Pulmonary artery endothelial cell (primary cell): ENCODE measurements at regions not wholly inside any gene's neighbourhood (a gene's known extent, or its start where the extent isn't known, plus 50 kb on each side); places are given as distances from the start of the nearest gene placed in this dataset.

Experiments used
- DNase-seq: peaks from one replicate; pipeline ENCODE4 v3.0.0-alpha.2; 2011; ENCODE audit warnings: low read depth, low spot score

DNA sequence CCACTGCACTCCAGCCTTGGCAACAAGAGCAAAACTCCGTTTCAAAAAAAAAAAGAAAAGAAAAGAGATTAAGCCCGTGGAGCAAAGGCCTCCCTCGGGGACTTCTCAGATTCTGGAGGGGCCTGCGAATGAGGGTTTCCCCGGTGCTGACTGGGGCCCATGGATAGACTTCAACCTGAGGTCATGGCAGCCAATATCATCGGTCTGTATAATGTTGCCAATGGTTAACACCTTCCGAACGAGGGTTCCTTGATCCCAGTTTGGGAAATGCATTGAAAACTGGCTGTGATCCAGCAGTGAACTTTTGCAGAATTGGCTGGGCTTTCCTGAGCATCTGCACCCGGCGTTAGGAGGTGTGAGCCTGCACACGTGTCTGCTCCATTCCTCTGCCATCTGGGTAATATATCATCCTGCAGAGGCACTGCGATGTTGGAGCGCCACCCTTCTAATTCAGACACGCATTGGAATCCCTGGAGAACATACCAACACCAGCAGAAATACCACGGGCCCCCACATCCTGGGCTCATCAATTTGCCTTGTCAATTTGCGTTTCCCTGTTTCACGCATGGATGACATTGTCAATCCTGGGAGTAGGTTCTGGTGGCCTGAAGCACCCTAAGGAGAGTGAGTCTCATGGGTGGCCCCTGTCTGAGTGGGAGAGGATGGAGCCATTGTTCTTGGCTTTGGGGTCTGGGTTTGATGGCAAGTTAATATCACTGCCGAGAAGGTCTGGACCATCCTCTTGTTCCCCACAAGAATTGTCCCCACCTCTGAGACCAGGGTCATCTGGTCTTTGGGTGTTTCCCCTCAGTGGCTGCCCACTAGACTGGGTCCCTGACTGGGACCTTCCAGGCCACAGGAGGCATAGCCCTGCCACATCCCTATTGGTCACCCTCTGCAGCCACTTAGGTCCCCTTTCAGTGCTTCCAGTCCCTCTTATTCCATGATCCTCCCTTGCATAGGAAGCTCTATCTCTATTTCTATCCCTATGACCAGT, 441.0 kb downstream of the PTPRU start:
- no peak for DNase-seq

DNA sequence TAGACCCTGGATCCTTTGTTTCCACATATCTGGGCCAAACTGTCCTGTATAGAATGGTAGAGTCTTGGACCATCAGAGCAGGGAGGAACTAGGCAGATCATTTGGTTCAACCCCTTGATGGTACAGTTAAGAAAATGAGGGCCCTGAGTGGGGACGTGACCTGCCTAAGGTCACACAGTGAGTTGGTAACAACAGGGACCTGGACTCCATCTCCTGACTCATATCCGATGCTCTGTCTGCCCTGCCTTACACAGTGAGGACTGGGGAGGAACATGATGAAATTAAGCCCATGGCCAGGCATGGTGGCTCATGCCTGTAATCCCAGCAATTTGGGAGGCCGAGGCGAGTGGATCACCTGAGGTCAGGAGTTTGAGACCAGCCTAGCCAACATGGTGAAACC, 440.2 kb downstream of the PTPRU start:
- DNase-seq = no peak

DNA sequence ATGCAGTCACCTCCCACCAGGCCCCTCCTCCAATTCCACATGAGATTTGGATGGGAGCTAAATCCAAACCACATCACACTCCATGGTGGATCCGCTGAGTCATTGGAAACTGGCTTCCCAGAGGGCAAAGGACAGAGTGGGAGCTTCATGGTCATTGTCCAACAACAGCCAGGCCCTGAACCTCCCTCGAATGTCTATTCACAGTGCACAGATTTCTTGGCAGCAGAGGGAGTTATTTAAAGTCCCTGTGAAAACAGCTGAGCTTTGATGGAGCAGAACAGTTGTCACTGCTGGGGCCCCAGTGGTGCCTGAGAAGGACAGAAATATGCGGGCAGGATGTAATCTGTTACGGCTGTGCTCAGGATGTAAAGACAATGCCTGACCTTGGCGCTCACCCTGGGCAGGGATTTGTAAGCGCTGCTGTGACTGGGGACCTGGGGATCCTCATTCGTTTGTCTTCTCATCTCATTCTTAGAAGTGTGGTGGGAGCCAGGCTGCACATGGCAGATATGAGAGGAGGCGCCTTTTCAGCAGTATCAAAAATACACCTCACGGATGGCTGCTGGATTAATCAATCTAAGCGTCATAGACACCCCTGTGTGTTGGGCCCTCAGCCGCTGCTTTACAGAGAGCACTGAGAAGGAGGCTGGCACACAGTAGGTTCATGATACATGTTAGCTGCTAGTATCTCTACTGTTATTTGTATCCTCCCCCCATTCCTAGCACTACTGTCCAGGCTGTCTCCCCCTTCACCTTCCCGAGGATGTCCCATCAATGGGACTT, 439.4 kb downstream of the PTPRU start:
- DNase-seq = no peak

DNA sequence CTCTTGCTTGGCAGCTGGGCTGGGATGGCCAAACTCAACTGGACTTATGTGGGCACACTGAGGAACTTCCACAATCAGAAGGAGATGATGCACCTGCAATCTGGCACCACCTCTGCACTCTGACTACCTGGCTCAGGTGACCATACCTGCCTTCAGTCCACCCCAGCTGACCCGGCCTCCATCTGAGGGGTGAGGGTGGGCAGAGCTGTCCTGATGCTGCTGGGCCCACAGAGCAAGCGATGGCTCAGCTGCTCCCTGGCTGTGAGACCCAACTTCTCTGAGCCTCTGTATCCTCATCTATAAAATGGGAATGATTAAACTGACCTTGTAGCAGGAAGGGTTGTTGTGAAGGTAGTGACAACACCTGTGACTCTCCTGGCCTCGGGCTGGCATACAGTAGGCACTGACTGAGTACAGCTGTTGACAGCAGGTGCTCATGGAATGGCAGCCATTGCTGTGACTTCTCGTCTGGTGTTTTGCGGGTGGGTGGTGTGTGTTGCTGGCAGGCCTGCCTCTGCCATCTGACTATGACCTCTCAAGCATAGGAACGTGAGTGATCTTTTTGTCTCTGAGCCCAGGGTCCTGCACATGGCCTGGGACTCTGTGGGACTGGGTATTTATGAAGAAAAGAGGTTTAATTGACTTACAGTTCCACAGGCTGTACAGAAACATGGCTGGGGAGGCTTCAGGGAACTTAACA, 438.5 kb downstream of the PTPRU start:
- no peak for DNase-seq

DNA sequence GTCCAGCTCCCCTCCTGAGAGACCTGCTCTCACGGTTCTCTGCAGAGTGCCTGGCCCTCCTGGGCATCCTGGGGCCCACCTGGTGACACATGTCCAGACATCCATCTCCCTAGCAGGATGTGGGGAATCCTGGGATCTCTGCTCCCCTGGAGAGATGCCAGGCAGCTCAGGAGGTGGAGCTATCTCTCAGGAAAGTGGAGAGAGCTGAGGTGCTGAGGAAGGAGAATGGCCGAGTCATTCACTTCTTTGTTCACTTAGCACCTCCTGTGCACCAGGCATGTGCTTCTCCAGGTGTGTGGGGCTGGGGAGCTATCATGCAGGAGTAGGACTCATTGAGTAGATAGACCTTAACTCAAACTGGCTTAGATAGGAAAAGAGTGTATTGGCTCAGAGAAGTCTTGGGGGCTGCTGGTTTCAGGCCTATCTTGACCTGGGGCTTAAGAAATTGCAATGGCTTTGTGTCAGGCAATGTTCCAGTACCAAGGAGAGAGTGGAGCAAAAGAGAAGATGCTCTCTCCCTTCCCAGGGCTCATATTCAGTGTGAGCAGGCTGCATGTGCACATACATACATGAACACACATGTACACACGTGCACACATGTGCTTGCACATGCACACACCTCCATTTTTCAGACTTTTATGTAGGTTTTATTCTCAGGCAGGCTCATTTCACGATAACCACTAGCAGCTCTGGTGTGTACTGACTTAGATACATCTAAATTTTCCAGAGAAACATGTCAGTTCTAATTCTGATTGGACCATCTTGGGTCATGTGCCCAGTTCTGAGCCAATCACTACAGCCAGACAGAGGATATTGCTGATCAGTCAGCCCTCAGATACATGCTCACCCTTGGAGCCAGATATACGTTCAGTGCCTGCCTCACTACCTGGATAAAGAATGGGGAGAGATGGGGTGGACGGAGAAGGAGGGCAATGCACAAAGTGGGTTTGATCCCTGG, 437.6 kb downstream of the PTPRU start:
- no peak for DNase-seq

DNA sequence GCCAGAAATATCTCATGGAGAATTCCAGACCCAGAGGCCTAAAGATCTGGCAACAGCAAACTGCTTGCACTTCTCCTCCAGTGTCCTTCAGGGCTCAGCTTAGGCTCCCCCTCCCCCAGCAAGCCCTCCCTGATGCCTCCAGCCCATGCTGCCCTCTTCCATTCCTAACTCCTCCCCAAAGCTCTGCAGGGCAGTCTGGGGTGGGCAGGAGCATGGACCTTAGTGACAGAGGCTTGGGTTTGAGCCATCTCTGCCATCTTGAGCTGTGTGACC, 436.8 kb downstream of the PTPRU start:
- DNase-seq = no peak

DNA sequence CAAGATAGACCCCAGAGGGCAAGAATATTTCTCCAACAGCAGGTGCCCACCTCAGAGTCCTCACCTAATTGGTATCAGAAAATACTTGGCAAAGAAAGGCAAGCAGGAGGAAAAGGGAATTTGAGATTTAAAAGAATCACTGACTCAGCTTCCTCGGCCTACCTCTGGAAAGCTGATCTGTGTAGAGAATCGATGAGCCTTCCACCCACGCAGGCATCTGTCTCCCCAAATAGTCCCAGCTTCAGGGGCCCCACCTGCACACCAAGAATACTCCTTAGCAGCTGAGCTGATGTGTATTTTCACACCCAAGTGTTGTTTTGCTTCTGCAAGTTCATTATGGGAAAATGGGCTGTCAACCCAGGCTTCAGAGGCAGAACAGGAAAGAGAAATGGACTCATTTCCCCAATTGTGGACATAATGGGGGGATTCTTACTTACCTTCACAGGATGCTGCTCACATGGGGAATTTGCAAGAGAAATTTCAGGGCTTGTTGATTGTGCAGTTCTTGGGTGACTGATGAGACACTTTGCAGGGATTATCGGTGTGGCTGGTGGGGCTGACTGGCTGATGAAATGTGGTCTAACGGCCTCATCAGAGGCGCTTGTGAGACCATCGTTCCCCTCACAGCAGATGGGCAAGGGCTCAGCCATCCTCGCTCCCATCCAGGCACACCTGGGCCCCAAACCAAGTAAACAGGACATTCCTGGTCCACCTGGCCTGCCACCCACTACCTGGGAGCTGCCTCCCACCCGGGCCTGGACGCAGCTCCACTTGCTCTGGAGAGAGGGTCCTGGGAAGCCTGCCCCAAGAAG, 436.3 kb downstream of the PTPRU start:
- DNase-seq = no peak

DNA sequence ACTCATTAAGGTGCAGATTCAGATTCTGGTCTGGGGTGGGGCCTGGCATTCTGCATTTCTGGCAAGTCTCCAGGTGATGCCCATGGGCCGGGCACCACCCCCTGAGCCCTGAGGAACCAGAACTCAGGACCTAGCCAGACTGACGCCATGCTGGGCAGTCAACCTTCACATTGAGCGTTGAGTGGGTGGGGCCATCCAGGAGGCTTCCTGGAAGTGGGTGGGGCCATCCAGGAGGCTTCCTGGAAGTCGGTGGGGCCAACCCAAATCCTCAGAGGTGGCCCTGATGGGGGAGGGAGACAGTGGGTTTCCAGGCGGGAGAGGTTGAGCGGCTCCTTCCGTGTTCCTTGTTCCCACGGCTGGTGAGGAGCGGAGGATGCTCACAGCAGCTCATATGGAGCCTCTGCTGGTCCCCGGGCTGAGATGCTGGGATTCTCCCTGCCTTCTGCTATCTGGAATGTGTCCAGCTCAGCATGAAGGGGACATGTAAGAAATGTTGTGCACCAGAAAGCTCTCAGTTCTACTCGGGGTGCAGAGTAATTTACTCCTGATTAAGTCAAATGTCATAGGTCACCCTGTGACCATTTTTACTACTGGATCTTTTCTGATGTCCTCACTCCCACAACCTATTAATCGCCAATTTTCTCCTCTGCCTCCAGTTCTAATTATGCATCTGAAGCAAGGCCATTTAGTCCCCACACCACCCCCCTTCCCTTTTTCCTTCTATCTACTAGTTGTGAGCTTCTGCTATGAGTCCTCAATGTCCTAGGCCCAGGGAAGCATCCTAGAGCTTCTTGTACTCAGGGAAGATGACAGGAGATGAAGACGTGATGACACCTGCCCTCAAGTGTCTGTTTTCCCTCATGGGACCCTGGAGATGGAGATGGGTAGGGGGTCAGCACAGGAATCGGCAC, 435.4 kb downstream of the PTPRU start:
- no peak for DNase-seq

DNA sequence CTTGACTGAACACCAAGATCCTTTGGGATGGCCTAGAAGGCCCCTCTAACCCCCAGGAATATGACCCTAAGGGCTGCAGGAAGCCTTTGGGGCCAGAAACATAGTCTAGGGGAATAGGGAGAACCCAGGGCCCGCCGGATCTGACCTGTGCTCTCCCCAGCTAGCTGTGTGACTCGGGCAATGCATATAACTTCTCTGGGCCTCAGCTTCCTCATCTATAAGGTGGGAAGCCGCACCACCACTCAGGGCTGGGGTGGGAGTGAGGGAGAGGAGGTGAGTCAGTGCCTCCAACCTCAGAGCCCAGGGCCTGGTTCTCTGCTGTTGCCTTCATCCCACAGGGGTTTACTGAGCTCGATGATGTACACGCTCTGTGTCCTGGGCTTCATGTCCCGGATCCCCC, 434.4 kb downstream of the PTPRU start:
- no peak for DNase-seq

DNA sequence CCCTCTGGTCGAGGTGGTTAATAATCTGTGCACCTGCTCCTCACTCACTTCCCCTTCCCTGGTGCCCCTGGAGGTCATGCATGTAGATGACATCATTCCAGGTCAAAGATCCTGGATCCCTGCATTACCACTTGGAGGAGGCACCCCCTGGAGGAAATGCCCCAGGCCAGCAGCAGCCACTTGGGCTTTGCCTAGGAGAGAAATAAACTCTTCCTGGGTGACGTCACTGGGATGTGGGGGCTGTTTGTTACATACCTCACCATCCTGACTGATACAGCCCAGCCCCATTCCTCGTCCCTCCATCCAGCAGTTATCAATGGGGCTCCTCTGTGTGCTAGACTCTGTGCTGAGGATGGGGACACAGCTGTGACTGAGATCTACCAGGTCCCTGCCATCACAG, 433.6 kb downstream of the PTPRU start:
- no peak for DNase-seq

DNA sequence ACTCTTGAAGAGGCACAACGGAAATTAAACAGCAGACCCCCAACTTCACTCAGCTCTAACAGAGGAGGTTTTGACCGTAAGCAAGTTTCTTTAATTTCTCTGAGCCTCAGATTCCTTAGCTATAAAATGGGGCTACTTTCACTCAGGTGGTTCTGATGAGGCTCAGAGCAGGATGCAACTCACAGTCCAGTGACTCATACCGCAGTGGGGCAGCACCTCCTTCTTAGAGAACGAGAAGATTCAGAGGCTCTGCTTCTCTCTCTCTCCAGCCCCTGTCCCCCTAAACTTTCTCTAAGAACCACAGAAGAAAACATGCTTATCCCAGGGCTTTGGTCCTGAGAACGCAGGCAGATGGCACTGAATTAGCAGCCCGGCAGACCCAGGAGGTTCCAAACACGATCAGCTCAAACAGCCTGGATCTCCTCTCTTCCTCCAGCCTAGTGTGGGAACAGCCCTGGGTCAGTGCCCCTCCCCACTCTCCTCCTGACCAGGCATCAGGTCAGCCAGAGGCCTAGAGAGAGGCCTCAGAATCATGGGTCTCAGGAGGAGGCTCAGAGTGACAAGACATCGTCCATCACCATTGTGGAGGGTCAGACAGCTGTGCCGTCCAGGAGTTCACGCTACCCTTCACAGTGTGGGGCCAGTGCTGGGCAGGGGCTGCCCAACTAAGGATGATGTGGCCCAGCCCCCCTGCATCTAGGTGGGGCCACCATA, 433.0 kb downstream of the PTPRU start:
- no peak for DNase-seq

DNA sequence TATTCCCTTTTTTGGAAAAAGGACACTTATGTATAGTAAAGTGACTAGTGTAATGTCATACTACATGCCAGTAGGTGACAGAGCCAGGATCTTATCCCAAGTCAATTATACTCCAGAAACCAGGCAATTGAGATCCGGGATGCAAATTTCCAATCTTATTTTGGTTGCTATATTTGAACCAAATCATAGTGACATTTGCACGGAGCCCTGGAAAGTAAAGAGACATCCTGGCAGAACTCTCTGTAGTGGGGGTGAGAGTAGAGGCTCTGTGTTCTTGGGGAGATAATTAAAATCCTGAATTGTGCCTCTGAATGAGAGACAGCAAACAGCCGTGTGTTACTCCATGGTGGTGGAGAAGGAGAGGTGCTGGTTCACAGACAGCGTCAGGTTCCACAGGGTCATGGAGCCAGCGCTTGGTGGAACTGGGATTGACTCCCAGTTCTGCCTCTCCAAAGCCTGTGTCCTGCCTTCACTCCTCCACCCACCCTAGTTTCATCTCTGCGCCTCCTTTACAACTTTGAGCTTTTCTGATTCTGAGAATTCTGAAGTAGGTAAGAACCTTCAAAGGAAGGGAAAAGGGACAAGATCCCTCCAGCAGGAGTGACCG, 432.3 kb downstream of the PTPRU start:
- DNase-seq = no peak

DNA sequence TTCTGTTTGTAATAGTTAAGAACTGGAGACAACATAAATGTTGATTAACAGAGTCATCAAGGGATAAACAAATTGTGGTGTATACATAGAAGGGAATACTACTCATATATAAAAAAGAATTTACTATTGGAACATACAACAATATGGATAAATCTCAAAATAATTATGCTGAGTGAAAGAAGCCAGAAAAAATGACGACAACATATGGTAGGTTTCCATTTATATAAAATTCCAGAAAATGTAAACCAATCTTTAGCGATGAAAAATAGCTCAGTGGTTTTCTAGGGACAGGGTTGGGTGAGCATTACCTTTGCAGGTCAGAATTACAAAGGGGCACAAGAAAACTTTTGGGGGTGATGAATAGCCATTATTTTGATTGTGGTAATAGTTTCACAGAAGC, 431.6 kb downstream of the PTPRU start:
- DNase-seq = no peak

DNA sequence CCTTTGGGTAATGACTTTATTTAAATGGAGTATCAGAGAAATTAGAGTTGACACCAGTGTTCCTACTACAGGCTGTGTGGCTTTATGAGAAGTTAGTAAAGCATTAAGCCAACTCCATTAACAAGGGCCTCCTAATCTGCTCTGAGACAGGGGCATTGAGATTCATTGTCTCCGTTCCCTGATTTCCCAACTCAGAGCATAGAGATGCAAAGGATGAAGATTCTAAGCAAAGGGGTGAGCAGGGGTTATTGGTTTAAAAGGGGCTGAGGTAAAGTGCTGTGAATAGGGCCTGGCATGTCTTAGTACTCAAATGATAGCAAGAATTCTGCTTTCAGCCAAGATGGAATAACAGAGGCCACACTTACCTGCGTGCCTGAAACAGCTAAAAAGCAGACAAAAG, 428.4 kb downstream of the PTPRU start:
- DNase-seq = no peak

DNA sequence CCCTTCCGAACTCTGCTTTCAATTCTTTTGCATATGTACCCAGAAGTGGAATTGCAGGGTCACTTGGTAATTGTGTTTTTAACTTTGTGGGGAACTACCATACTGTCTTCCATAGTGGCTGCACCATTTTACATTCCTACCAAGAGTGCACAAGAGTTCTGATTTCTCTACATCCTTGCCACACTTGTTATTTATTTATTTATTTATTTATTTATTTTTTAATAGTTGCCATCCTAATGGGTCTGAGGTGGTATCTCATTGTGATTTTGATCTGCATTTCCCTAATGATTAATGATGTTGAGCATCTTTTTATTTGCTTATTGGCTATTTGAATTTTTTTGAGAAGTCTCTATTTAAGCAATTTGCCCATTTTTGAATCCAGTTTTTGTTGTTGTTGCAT, 422.4 kb downstream of the PTPRU start:
- DNase-seq = no peak

DNA sequence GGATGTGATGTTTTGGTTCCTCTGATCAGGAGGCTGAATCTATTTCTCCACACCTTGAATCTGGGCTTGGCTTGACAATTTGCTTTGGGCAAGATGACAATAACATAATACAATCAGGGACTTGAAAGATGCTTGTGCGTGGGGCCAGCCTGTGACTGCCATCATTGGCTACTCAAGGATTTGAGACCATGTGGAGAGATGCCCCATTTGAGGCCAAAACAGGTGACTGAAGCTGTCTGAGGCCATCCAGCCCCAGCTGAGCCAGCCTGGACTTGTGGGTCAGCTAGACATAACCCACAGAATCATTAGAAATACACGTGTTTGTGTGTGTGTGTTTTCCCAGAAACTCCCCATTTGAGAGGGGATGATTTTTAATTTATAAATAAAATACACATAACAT, 421.5 kb downstream of the PTPRU start:
- no peak for DNase-seq

DNA sequence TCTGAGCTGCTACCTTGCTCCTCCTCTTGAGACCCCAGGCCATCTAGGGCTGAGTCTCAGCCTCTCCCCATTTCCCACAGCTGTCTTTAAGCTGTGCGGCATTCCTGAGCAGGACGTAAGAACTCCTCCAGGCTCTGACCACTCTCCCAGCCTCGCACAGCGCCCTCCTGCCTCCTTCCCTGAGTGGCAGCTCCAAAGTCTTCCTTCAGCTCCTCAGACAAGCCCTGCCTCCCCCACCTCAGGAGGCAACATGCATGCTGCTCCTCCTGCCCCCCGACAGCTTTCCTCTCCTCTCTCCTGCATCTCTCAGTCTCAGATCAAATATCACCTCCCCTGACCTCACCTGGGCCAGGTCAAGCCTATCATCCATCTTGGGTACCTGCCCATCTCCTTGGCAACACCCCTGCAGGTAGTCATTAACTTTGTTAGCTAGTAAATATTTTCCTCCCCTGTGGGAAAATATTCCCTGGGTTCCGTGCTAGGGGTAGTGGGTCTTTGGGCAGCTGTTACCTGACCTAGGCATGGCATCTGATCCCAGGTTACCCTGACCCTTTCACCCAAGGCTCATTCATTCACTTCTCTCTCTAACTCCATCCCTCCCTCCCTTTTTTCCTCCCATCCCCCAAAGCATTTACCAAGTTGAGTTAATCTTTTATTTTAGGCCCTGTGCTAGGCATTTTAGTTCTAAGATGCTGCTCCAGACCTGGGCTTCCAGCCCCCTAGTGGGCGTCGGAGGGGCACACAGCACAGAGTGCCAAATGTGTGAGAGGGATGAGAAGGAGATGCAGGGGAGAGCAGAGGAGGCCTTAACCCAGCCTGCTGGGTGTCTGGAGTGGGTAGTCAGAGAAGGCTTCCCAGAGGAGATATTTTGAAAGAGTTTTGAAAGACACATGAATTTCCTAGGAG, 419.9 kb downstream of the PTPRU start:
- no peak for DNase-seq
